Tibial nerve (tissue), 4 donors: ENCODE measurements at regions not wholly inside any gene's neighbourhood (a gene's known extent, or its start where the extent isn't known, plus 50 kb on each side); places are given as distances from the start of the nearest gene placed in this dataset.

Experiments used
- CTCF ChIP-seq, 5 experiments: fragments of 200-600 bp in 3 of 5; fragments of 450-650 bp in 2 of 5; sonication (generic) in 3 of 5; IDR thresholded peaks; one replicate each; pipeline ENCODE4 v1.5.1; 2016 to 2019; ENCODE audit warnings: antibody characterized with exemption in 5 of 5, mild to moderate bottlenecking in 3 of 5, moderate library complexity in 2 of 5
- EP300 ChIP-seq, 2 donors: sonication (generic); formaldehyde crosslinking; IDR thresholded peaks; one replicate each; pipeline ENCODE4 v1.6.1; 2017; ENCODE audit warnings: antibody characterized with exemption in 2 of 2, mild to moderate bottlenecking in 1 of 2
- POLR2A ChIP-seq, 2 donors: fragments of 450-650 bp; IDR thresholded peaks; one replicate each; pipeline ENCODE4 v1.6.1; 2017; ENCODE audit warnings: antibody characterized with exemption in 2 of 2, mild to moderate bottlenecking in 2 of 2, moderate library complexity in 2 of 2

DNA sequence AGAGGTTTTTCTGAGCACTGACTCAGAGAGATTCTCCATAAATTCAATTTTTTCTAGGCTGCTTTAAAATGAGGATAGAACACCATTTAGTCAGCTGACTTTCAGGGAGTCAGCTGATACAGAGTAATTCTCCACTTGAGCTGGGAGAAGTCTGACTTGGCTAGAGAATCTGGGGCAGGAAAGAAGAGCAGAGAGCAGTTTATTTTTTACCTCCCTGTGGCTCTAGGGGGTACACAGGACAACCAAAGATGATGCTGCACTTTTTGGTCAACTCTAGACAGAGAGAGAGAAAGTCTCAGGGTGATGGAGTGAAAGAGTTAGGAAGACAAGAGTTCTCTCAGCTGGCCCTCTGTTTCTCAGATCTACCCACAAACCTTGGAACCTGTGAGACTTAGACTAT is 67.3 kb upstream of the EED start:
- TF ChIP-seq CTCF (IDR thresholded peaks at IDR 0.05) (no peak), POLR2A (IDR thresholded peaks at IDR 0.05) (no peak), EP300 (IDR thresholded peaks at IDR 0.05) (no peak)
